ENCODE measurements at regions not wholly inside any gene's neighbourhood (a gene's known extent, or its start where the extent isn't known, plus 50 kb on each side); places are given as distances from the start of the nearest gene placed in this dataset.
"Not testable (repeated sequence)": the region's sequence is repeated elsewhere in the genome, so short reads cannot be mapped to it uniquely, and the experiment has no call there.

- not testable (repeated sequence) for H3K9me3 ChIP-seq (ENCODE audit: control insufficient read depth, insufficient read depth, low read length); H3K4me1 ChIP-seq (ENCODE audit: insufficient read depth, low read length); H3K36me3 ChIP-seq (ENCODE audit: insufficient read depth, low read length); H3K9ac ChIP-seq (ENCODE audit: low read depth, low read length)
These were observed 51.0 kb upstream of the CDYL start for GRCh38 chr6:4725136-4725760.

GRCh38 chr6:4724727-4725126 is 51.5 kb upstream of the CDYL start:
- H3K4me1 ChIP-seq (ENCODE audit: insufficient read depth, low read length); H3K9me3 ChIP-seq (ENCODE audit: control insufficient read depth, insufficient read depth, low read length); H3K36me3 ChIP-seq (ENCODE audit: insufficient read depth, low read length); H3K9ac ChIP-seq (ENCODE audit: low read depth, low read length): not testable (repeated sequence)

- Histone ChIP-seq H3K9ac (ENCODE audit: low read depth, low read length) (no peak overlapping the region), H3K9me3 (ENCODE audit: control insufficient read depth, insufficient read depth, low read length) (no peaks in the 10 kb centered on the region), H3K36me3 (ENCODE audit: insufficient read depth, low read length) (no peaks in the 10 kb centered on the region), H3K4me1 (ENCODE audit: insufficient read depth, low read length) (peaks cover 9% of the 10 kb centered on the region)
These were observed 52.8 kb upstream of the CDYL start for GRCh38 chr6:4723383-4723782.

- H3K9ac ChIP-seq (ENCODE audit: low read depth, low read length); H3K4me1 ChIP-seq (ENCODE audit: insufficient read depth, low read length); H3K9me3 ChIP-seq (ENCODE audit: control insufficient read depth, insufficient read depth, low read length); H3K36me3 ChIP-seq (ENCODE audit: insufficient read depth, low read length): not testable (repeated sequence)
These were observed 54.8 kb upstream of the CDYL start for GRCh38 chr6:4721368-4721767.

- H3K4me1 ChIP-seq (ENCODE audit: insufficient read depth, low read length), result peaks cover 4% of the 10 kb centered on the region
- H3K9ac ChIP-seq (ENCODE audit: low read depth, low read length), result no peak overlapping the region
- no peaks in the 10 kb centered on the region for H3K9me3 ChIP-seq (ENCODE audit: control insufficient read depth, insufficient read depth, low read length)
- no peaks in the 10 kb centered on the region for H3K36me3 ChIP-seq (ENCODE audit: insufficient read depth, low read length)
These were observed 56.7 kb upstream of the CDYL start for GRCh38 chr6:4719491-4719890.

- Histone ChIP-seq H3K9ac (ENCODE audit: low read depth, low read length) (no peak overlapping the region), H3K36me3 (ENCODE audit: insufficient read depth, low read length) (no peaks in the 10 kb centered on the region), H3K4me1 (ENCODE audit: insufficient read depth, low read length) (no peaks in the 10 kb centered on the region; the same call in 1 of the 2 replicates), H3K9me3 (ENCODE audit: control insufficient read depth, insufficient read depth, low read length) (no peaks in the 10 kb centered on the region)
These were observed 58.3 kb upstream of the CDYL start for GRCh38 chr6:4717856-4718255.

GRCh38 chr6:4717124-4717523 is 59.1 kb upstream of the CDYL start:
- Histone ChIP-seq H3K4me1 (ENCODE audit: insufficient read depth, low read length) (no peaks in the 10 kb centered on the region; the same call in 1 of the 2 replicates), H3K9ac (ENCODE audit: low read depth, low read length) (no peak overlapping the region), H3K36me3 (ENCODE audit: insufficient read depth, low read length) (no peaks in the 10 kb centered on the region), H3K9me3 (ENCODE audit: control insufficient read depth, insufficient read depth, low read length) (no peaks in the 10 kb centered on the region)

- no peak overlapping the region for H3K9ac ChIP-seq (ENCODE audit: low read depth, low read length)
- no peaks in the 10 kb centered on the region for H3K9me3 ChIP-seq (ENCODE audit: control insufficient read depth, insufficient read depth, low read length)
- H3K36me3 ChIP-seq (ENCODE audit: insufficient read depth, low read length), result no peaks in the 10 kb centered on the region
- H3K4me1 ChIP-seq (ENCODE audit: insufficient read depth, low read length), result no peaks in the 10 kb centered on the region; the same call in 1 of the 2 replicates
These were observed 61.2 kb upstream of the CDYL start for GRCh38 chr6:4714961-4715501.

GRCh38 chr6:4712291-4712690 is 63.9 kb upstream of the CDYL start:
- H3K9ac ChIP-seq (ENCODE audit: low read depth, low read length), result no peak overlapping the region
- peaks cover 3% of the 10 kb centered on the region; the same call in 1 of the 2 replicates for H3K9me3 ChIP-seq (ENCODE audit: control insufficient read depth, insufficient read depth, low read length)
- no peaks in the 10 kb centered on the region for H3K36me3 ChIP-seq (ENCODE audit: insufficient read depth, low read length)
- H3K4me1 ChIP-seq (ENCODE audit: insufficient read depth, low read length), result no peaks in the 10 kb centered on the region

GRCh38 chr6:4707011-4707410 is 69.2 kb upstream of the CDYL start:
- H3K9me3 ChIP-seq (ENCODE audit: control insufficient read depth, insufficient read depth, low read length), result peaks cover 3% of the 10 kb centered on the region; the same call in 1 of the 2 replicates
- H3K4me1 ChIP-seq (ENCODE audit: insufficient read depth, low read length), result no peaks in the 10 kb centered on the region
- no peak overlapping the region for H3K9ac ChIP-seq (ENCODE audit: low read depth, low read length)
- no peaks in the 10 kb centered on the region for H3K36me3 ChIP-seq (ENCODE audit: insufficient read depth, low read length)

GRCh38 chr6:4705809-4706208 is 70.4 kb upstream of the CDYL start:
- H3K9ac ChIP-seq (ENCODE audit: low read depth, low read length), result no peak overlapping the region
- no peaks in the 10 kb centered on the region for H3K4me1 ChIP-seq (ENCODE audit: insufficient read depth, low read length)
- H3K36me3 ChIP-seq (ENCODE audit: insufficient read depth, low read length), result no peaks in the 10 kb centered on the region
- H3K9me3 ChIP-seq (ENCODE audit: control insufficient read depth, insufficient read depth, low read length), result peaks cover 3% of the 10 kb centered on the region; the same call in 1 of the 2 replicates

- Histone ChIP-seq H3K9ac (ENCODE audit: low read depth, low read length) (no peak overlapping the region), H3K36me3 (ENCODE audit: insufficient read depth, low read length) (no peaks in the 10 kb centered on the region), H3K4me1 (ENCODE audit: insufficient read depth, low read length) (no peaks in the 10 kb centered on the region), H3K9me3 (ENCODE audit: control insufficient read depth, insufficient read depth, low read length) (peaks cover 3% of the 10 kb centered on the region; the same call in 1 of the 2 replicates)
These were observed 72.8 kb upstream of the CDYL start for GRCh38 chr6:4703382-4703781.

- Histone ChIP-seq H3K4me1 (ENCODE audit: insufficient read depth, low read length) (no peaks in the 10 kb centered on the region), H3K9me3 (ENCODE audit: control insufficient read depth, insufficient read depth, low read length) (no peaks in the 10 kb centered on the region), H3K9ac (ENCODE audit: low read depth, low read length) (no peak overlapping the region), H3K36me3 (ENCODE audit: insufficient read depth, low read length) (no peaks in the 10 kb centered on the region)
These were observed 77.1 kb upstream of the CDYL start for GRCh38 chr6:4698901-4699659.

GRCh38 chr6:4693173-4693970 is 82.8 kb upstream of the CDYL start:
- Histone ChIP-seq H3K9me3 (ENCODE audit: control insufficient read depth, insufficient read depth, low read length) (no peaks in the 10 kb centered on the region), H3K36me3 (ENCODE audit: insufficient read depth, low read length) (no peaks in the 10 kb centered on the region), H3K4me1 (ENCODE audit: insufficient read depth, low read length) (no peaks in the 10 kb centered on the region), H3K9ac (ENCODE audit: low read depth, low read length) (no peak overlapping the region)

Measured in ES-I3 (cell line).